HG03342 (cell line): ENCODE measurements at regions not wholly inside any gene's neighbourhood (a gene's known extent, or its start where the extent isn't known, plus 50 kb on each side); places are given as distances from the start of the nearest gene placed in this dataset.

ENCODE experiments used
- ATAC-seq: cut with Tn5 transposase; IDR thresholded peaks from one replicate; pipeline ENCODE4 v1.9.1; 2021; ENCODE audit warnings: mild to moderate bottlenecking, moderate library complexity; ENCODE audit not compliant: unreplicated experiment

GRCh38 chr5:174282391-174282790 lies 236.9 kb downstream of the NSG2 start:
- no peak for ATAC-seq

GRCh38 chr5:174283211-174284005 lies 237.9 kb downstream of the NSG2 start:
- ATAC-seq, result no peak

GRCh38 chr5:174284873-174285272 lies 239.4 kb downstream of the NSG2 start:
- ATAC-seq, result no peak

GRCh38 chr5:174287761-174288160 lies 242.3 kb downstream of the NSG2 start:
- ATAC-seq, result no peak

- no peak for ATAC-seq
Observed at GRCh38 chr5:174288439-174288838, 242.9 kb downstream of the NSG2 start.

- ATAC-seq, result no peak
Observed at GRCh38 chr5:174291162-174291561, 245.7 kb downstream of the NSG2 start.

- ATAC-seq, result no peak
Observed at GRCh38 chr5:174292348-174292747, 246.8 kb downstream of the NSG2 start.

- ATAC-seq, result no peak
Observed at GRCh38 chr5:174293006-174293405, 247.5 kb downstream of the NSG2 start.

GRCh38 chr5:174293481-174293880 lies 248.0 kb downstream of the NSG2 start:
- ATAC-seq, result no peak

GRCh38 chr5:174294891-174295620 lies 249.6 kb downstream of the NSG2 start:
- no peak for ATAC-seq

GRCh38 chr5:174295702-174296436 lies 250.4 kb downstream of the NSG2 start:
- no peak for ATAC-seq

GRCh38 chr5:174300118-174300940 lies 254.8 kb downstream of the NSG2 start:
- ATAC-seq, result no peak

GRCh38 chr5:174300941-174301761 lies 255.6 kb downstream of the NSG2 start:
- ATAC-seq, result no peak

- no peak for ATAC-seq
Observed at GRCh38 chr5:174301848-174302625, 256.5 kb downstream of the NSG2 start.

- ATAC-seq, result no peak
Observed at GRCh38 chr5:174303035-174303434, 257.5 kb downstream of the NSG2 start.

- no peak for ATAC-seq
Observed at GRCh38 chr5:174303437-174304045, 258.0 kb downstream of the NSG2 start.

GRCh38 chr5:174305241-174305681 lies 259.8 kb downstream of the NSG2 start:
- ATAC-seq, result no peak

GRCh38 chr5:174306345-174307030 lies 261.0 kb downstream of the NSG2 start:
- no peak for ATAC-seq
